Muscle layer of duodenum (tissue), 2 donors: ENCODE measurements at regions not wholly inside any gene's neighbourhood (a gene's known extent, or its start where the extent isn't known, plus 50 kb on each side); places are given as distances from the start of the nearest gene placed in this dataset.
"Not testable (repeated sequence)": the region's sequence is repeated elsewhere in the genome, so short reads cannot be mapped to it uniquely, and the experiment has no call there.

Source experiments
- H3K27ac ChIP-seq: one replicate; pipeline ENCODE4 v1.7.0; 2013; ENCODE audit warnings: mild to moderate bottlenecking, low read length
- H3K27me3 ChIP-seq: one replicate; pipeline ENCODE4 v1.7.0; 2013; ENCODE audit warnings: low read depth, mild to moderate bottlenecking, control low read depth, low read length
- H3K36me3 ChIP-seq, 2 donors: one replicate each; pipeline ENCODE4 v1.7.0; 2013; ENCODE audit warnings: low read length in 2 of 2, control low read depth in 1 of 2, mild to moderate bottlenecking in 1 of 2; ENCODE audit not compliant: insufficient read depth in 2 of 2, control insufficient read depth in 1 of 2
- H3K4me1 ChIP-seq, 2 donors: one replicate each; pipeline ENCODE4 v1.7.0; 2013; ENCODE audit warnings: low read length in 2 of 2, mild to moderate bottlenecking in 2 of 2, control low read depth in 1 of 2, moderate library complexity in 1 of 2; ENCODE audit not compliant: insufficient read depth in 2 of 2, control insufficient read depth in 1 of 2
- H3K4me3 ChIP-seq, 2 donors: one replicate each; pipeline ENCODE4 v1.7.0; 2013; ENCODE audit warnings: low read length in 2 of 2, low read depth in 1 of 2, mild to moderate bottlenecking in 1 of 2
- H3K9me3 ChIP-seq, 2 donors: one replicate each; pipeline ENCODE4 v1.7.0; 2013; ENCODE audit warnings: low read length in 2 of 2, control low read depth in 1 of 2, mild to moderate bottlenecking in 1 of 2; ENCODE audit not compliant: control insufficient read depth in 1 of 2
- donor health status: healthy.

DNA sequence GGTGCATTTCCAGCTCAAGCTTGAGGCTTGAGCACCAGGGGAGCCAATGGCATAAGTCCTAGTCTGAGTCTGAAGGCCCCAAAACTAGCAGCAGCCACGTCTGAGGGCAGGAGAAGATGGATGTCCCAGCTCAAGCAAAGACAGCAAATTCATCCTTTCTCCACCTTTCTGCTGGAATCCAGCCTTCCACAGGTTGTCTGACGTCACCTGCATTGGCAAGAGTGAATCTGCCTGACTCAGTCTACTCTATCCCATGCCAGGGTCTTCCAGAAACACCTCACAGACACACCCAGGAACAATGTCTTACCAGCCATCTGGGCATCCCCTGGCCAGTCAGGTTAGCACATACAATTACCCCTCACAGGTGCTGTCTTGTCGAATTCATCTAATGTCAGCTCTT, 76.2 kb upstream of the SOX11 start:
- H3K9me3 ChIP-seq, result peaks cover 0 to under 1% of the 10 kb centered on the region in 2 donors
- H3K27ac ChIP-seq, result no peak overlapping the region
- H3K4me1 ChIP-seq, result no peaks in the 10 kb centered on the region
- H3K27me3 ChIP-seq, result no peaks in the 10 kb centered on the region
- no peak overlapping the region for H3K4me3 ChIP-seq
- H3K36me3 ChIP-seq, result no peaks in the 10 kb centered on the region

DNA sequence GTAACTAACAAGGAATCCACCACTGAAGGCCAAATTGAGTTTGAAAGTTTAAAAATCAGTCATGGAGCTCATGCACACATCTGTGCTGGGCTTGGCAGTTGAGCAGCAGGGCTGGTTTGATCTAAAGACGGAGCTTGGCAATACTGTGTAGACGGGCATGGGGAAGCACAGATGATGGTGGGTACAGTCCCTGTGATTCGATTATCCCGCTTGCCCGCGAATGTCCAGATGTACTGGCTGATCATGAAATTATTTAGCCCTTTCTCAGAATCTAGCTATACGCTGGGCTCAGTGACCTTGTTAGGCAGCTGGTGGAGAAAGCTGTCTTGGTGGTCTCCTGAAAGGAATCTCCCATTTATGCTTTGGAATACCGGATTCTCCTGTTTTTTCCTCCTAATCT, 74.8 kb upstream of the SOX11 start:
- no peak overlapping the region for H3K4me3 ChIP-seq
- no peaks in the 10 kb centered on the region for H3K9me3 ChIP-seq
- no peaks in the 10 kb centered on the region for H3K36me3 ChIP-seq
- no peaks in the 10 kb centered on the region for H3K4me1 ChIP-seq
- H3K27ac ChIP-seq, result no peak overlapping the region
- H3K27me3 ChIP-seq, result no peaks in the 10 kb centered on the region

DNA sequence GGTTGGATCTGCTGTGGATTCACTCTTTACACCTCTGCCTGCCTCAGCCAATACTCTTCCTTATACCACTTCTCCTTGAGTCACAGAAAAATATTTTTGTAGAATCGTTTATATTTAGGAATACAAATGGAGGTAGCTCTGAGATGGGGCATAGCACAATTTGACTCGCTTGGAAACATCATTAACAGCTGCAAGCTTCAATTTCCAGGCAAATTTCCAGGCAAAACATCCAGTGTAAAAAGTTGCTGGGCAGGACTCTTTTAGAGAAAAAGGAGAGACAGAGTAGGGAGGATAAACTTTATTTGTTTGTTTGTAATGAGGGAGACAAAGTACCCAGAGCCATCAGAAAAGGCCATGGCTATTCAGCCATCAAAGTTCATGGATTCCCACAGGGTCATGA, 74.4 kb upstream of the SOX11 start:
- Histone ChIP-seq H3K27me3 (no peaks in the 10 kb centered on the region), H3K36me3 (no peaks in the 10 kb centered on the region), H3K27ac (no peak overlapping the region), H3K4me1 (no peaks in the 10 kb centered on the region), H3K9me3 (no peaks in the 10 kb centered on the region), H3K4me3 (no peak overlapping the region)

DNA sequence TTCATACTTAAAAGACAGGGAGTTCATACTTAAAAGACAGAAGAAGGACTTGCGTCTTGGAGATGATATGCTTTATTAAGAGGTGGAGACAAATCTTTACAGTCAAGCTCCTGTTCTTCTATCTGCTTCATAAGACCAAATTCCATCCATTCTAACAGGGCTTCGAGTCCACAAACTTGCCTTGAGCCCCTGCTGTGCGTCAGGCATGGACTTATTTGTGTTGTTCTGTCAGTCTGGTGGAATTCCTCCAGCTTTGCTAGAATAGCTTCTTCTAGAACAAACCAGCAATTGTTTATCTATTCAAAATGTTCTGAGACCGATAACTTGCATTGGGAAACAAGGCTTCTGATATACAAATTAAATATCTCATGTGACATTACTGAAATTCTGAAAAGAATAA, 73.9 kb upstream of the SOX11 start:
- H3K4me3 ChIP-seq, result no peak overlapping the region
- H3K27me3 ChIP-seq, result no peaks in the 10 kb centered on the region
- no peaks in the 10 kb centered on the region for H3K4me1 ChIP-seq
- no peak overlapping the region for H3K27ac ChIP-seq
- no peaks in the 10 kb centered on the region for H3K36me3 ChIP-seq
- no peaks in the 10 kb centered on the region for H3K9me3 ChIP-seq

DNA sequence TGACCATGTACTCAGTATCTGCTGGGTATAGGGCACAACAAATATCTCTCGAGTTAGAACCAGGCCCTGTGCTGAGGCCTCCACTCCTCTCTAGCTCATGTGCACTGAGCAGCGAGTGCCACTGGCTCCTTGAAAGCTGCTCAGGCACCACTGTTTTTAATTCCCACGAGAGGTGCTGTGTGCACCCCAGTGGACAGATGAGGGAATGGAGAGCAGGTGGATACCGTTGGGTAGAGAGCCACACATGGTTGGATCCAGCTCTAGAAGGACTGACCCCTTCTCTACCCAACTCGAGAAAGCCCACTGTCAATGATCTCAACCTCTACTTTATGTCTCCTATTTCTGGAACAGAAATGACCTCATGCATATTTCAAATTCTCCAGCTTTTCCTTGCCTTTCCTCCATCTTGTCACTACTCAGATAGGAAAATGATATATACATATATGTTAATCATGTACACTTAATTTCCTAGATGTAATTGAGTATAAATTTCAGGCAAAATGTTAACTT, 66.6 kb upstream of the SOX11 start:
- not testable (repeated sequence) for H3K27me3 ChIP-seq, H3K9me3 ChIP-seq, H3K4me1 ChIP-seq, H3K27ac ChIP-seq, H3K4me3 ChIP-seq, H3K36me3 ChIP-seq

DNA sequence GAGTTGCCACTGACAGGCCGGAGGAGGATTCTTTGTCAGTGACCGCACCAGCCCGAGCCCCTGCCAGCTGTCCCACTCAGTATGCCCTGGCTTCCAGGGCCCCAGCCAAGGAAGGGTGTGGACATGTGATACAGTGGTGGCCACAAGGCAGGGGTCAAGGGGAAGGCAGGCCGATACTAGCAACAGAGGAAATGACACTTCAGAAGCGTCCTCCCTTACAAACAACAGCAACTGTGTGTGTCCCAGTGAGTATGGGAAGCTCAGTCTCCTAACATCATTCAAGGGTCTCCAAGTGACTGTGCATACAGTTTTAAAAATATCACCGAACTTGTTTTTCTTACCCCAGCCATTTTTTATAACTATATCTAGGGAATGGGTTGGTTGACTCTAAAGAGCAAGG, 63.7 kb upstream of the SOX11 start:
- not testable (repeated sequence) for H3K27ac ChIP-seq, H3K4me3 ChIP-seq, H3K9me3 ChIP-seq, H3K4me1 ChIP-seq, H3K36me3 ChIP-seq, H3K27me3 ChIP-seq

DNA sequence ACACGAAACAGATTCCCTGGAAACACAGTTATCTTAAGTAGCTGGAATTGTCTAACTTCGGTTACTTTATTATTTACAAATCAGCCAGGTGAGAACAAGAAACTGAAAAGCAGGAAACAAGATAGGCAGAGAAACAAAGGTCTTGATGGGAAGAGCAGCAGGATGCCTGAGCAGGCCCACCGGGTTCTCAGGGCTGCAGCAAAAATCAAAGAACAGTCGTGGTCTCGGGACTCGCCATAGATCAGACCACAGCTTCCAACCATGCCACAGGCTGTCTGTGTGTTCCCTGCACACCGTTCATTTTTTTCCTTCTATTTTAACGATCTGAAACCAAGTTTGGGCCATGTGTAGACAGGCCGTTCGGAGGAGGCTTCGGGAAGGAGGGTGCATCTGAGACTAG, 62.7 kb upstream of the SOX11 start:
- H3K4me1 ChIP-seq, H3K36me3 ChIP-seq, H3K9me3 ChIP-seq, H3K27ac ChIP-seq, H3K27me3 ChIP-seq, H3K4me3 ChIP-seq: not testable (repeated sequence)

DNA sequence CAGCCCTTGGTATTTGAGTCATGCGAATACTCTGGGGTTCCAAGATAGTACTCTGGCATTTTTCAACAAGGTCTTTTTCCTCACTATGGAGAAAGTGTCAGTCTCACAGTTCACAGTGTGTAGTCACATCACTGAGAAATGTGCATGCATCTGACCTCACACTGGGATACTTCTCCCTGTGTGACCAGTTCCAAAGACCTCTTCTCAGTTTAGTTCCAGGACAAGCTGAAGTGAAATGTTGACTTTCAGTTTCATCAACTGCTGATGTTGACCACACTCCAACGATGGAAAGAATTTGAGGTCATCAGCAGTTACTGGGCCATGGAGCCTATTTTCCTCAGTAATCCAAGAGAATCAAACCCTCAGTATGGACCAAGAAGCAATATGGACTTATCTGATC, 55.1 kb upstream of the SOX11 start:
- not testable (repeated sequence) for H3K36me3 ChIP-seq, H3K9me3 ChIP-seq, H3K27me3 ChIP-seq

More for the DNA sequence above, 55.1 kb upstream of the SOX11 start:
- not testable (repeated sequence) for H3K27ac ChIP-seq, H3K4me3 ChIP-seq, H3K4me1 ChIP-seq
